CD14-positive monocyte (primary cell): ENCODE measurements at regions not wholly inside any gene's neighbourhood (a gene's known extent, or its start where the extent isn't known, plus 50 kb on each side); places are given as distances from the start of the nearest gene placed in this dataset.

Source experiments
- DNase-seq, 3 donors: peaks; one replicate each; pipeline ENCODE4 v3.0.0-alpha.2; 2011 to 2022
- H2AFZ ChIP-seq: 2 replicates; pipeline ENCODE4 v1.6.0; 2012; ENCODE audit warnings: mild to moderate bottlenecking, low read depth, low read length, inconsistent platforms; ENCODE audit not compliant: insufficient read depth, poor library complexity, severe bottlenecking
- H3K27ac ChIP-seq, 2 donors: 1 replicate in 1 of 2; 2 replicates in 1 of 2; pipeline ENCODE4 v1.5.1; 2012 to 2013; ENCODE audit warnings: low read length in 2 of 2, control low read depth in 1 of 2, inconsistent platforms in 1 of 2, low read depth in 1 of 2, mild to moderate bottlenecking in 1 of 2
- H3K27me3 ChIP-seq, 2 donors: one replicate each; pipeline versions ENCODE4 v1.6.0 to v1.6.1; 2011 to 2013; ENCODE audit warnings: low read length in 2 of 2; ENCODE audit not compliant: control insufficient read depth in 2 of 2, insufficient read depth in 2 of 2
- H3K36me3 ChIP-seq, 2 donors: replicated peaks in 1 of 2; 1 replicate in 1 of 2; 2 replicates in 1 of 2; pipeline versions ENCODE4 v1.5.1 to v1.6.1; 2012 to 2013; ENCODE audit warnings: low read length in 2 of 2, control low read depth in 1 of 2, inconsistent platforms in 1 of 2, mild to moderate bottlenecking in 1 of 2; ENCODE audit not compliant: insufficient read depth in 2 of 2, control insufficient read depth in 1 of 2
- H3K4me1 ChIP-seq, 2 donors: 1 replicate in 1 of 2; 2 replicates in 1 of 2; pipeline versions ENCODE4 v1.5.1 to v1.6.1; 2012 to 2013; ENCODE audit warnings: low read length in 2 of 2, control low read depth in 1 of 2, inconsistent platforms in 1 of 2, mild to moderate bottlenecking in 1 of 2, moderate library complexity in 1 of 2; ENCODE audit not compliant: insufficient read depth in 2 of 2, control insufficient read depth in 1 of 2
- H3K4me2 ChIP-seq: replicated peaks from 2 replicates; pipeline ENCODE3; 2012; ENCODE audit warnings: low read length, moderate library complexity, mild to moderate bottlenecking; ENCODE audit not compliant: poor library complexity, severe bottlenecking; ENCODE audit errors: extremely low read depth
- H3K4me3 ChIP-seq, 3 experiments: fragments of 200-600 bp in 1 of 3; sonication (generic) in 1 of 3; replicated peaks in 1 of 3; 1 replicate in 2 of 3; 2 replicates in 1 of 3; pipeline ENCODE4 v1.5.1; 2011 to 2013; ENCODE audit warnings: low read length in 3 of 3, mild to moderate bottlenecking in 3 of 3, control low read depth in 2 of 3, low read depth in 2 of 3, inconsistent platforms in 1 of 3, moderate library complexity in 1 of 3
- H3K79me2 ChIP-seq: 2 replicates; pipeline ENCODE4 v1.6.0; 2012; ENCODE audit warnings: mild to moderate bottlenecking, control low read depth, inconsistent platforms, low read length, moderate library complexity; ENCODE audit not compliant: insufficient read depth
- H3K9ac ChIP-seq: 2 replicates; pipeline ENCODE4 v1.6.0; 2017; ENCODE audit warnings: low read length, mild to moderate bottlenecking; ENCODE audit not compliant: insufficient read depth, poor library complexity, severe bottlenecking
- H3K9me3 ChIP-seq, 2 donors: replicated peaks in 1 of 2; 1 replicate in 1 of 2; 2 replicates in 1 of 2; pipeline versions ENCODE4 v1.5.1 to v1.6.1; 2012 to 2013; ENCODE audit warnings: low read length in 2 of 2, control low read depth in 1 of 2; ENCODE audit not compliant: control insufficient read depth in 1 of 2, insufficient read depth in 1 of 2
- H4K20me1 ChIP-seq: 2 replicates; pipeline ENCODE4 v1.6.0; 2012; ENCODE audit warnings: mild to moderate bottlenecking, low read length, control low read depth, moderate library complexity; ENCODE audit not compliant: insufficient read depth
- H3K27ac Mint-ChIP-seq, 7 donors: one replicate each; pipeline ENCODE4 v1.8.0; 2020; ENCODE audit warnings: mild to moderate bottlenecking in 7 of 7, mixed read lengths in 7 of 7, moderate library complexity in 6 of 7, inconsistent platforms in 2 of 7
- H3K27me3 Mint-ChIP-seq, 3 donors: one replicate each; pipeline ENCODE4 v1.8.0; 2021 to 2022; ENCODE audit warnings: low read depth in 3 of 3, mild to moderate bottlenecking in 3 of 3, mixed read lengths in 3 of 3, moderate library complexity in 3 of 3, inconsistent platforms in 1 of 3
- H3K36me3 Mint-ChIP-seq, 2 donors: one replicate each; pipeline ENCODE4 v1.8.0; 2020; ENCODE audit warnings: mixed read lengths in 2 of 2, inconsistent platforms in 1 of 2, mild to moderate bottlenecking in 1 of 2
- H3K4me1 Mint-ChIP-seq: one replicate; pipeline ENCODE4 v1.8.0; 2020; ENCODE audit warnings: mild to moderate bottlenecking, mixed read lengths
- H3K4me3 Mint-ChIP-seq, 2 donors: one replicate each; pipeline ENCODE4 v1.8.0; 2020; ENCODE audit warnings: mild to moderate bottlenecking in 2 of 2, mixed read lengths in 2 of 2, moderate library complexity in 1 of 2
- H3K9me3 Mint-ChIP-seq, 7 donors: one replicate each; pipeline ENCODE4 v1.8.0; 2020 to 2022; ENCODE audit warnings: mixed read lengths in 7 of 7, mild to moderate bottlenecking in 6 of 7, moderate library complexity in 6 of 7, inconsistent platforms in 2 of 7
- CTCF ChIP-seq: fragments of 200-600 bp; IDR thresholded peaks from one replicate; pipeline ENCODE4 v1.8.0; 2022; ENCODE audit warnings: antibody characterized with exemption, mild to moderate bottlenecking
- WGBS: methylation state at CpG from one replicate; pipeline ENCODE4 v1.1.5; 2013; ENCODE audit warnings: missing lambda C conversion rate; ENCODE audit not compliant: insufficient coverage; 5-methylcytosine and 5-hydroxymethylcytosine counted together
- intact Hi-C, 2 donors: fragments of 100-400 bp; cut with micrococcal nuclease; formaldehyde crosslinking; loops; one replicate each; pipeline versions ENCODE4 v1.15.0 to v1.15.1; 2023

- Mint-ChIP-seq H3K9me3 (peaks cover 22 to 72% (median 54%) of the 10 kb centered on the region in 7 donors), H3K27me3 (no peaks in the 10 kb centered on the region), H3K27ac (no peak overlapping the region), H3K4me1 (no peaks in the 10 kb centered on the region), H3K4me3 (no peak overlapping the region), H3K36me3 (no peaks in the 10 kb centered on the region)
- H2AFZ ChIP-seq: no peak overlapping the region
- H3K4me3 ChIP-seq: no peak overlapping the region
- no peaks in the 10 kb centered on the region for H3K4me1 ChIP-seq
- H3K36me3 ChIP-seq: no peaks in the 10 kb centered on the region
- peaks cover 82 to 90% of the 10 kb centered on the region in 2 donors for H3K9me3 ChIP-seq
- no peak overlapping the region for H3K9ac ChIP-seq
- H3K27ac ChIP-seq: no peak overlapping the region
- TF ChIP-seq CTCF: no peak
- H3K27me3 ChIP-seq: no peaks in the 10 kb centered on the region
- H3K4me2 ChIP-seq: no peak overlapping the region
- intact Hi-C loops: no loop called here
- no peak for DNase-seq
- no peaks in the 10 kb centered on the region for H3K79me2 ChIP-seq
- WGBS: no CpG with 5 or more reads among the region's 1 CpG
- H4K20me1 ChIP-seq: no peaks in the 10 kb centered on the region
Observed at GRCh38 chr7:56213574-56213973, 97.4 kb upstream of the NUPR2 start.

- Histone ChIP-seq H3K9me3 (peaks cover 41 to 44% of the 10 kb centered on the region in 2 donors), H3K4me1 (no peaks in the 10 kb centered on the region), H3K36me3 (no peaks in the 10 kb centered on the region), H3K27me3 (no peaks in the 10 kb centered on the region), H3K79me2 (no peaks in the 10 kb centered on the region), H3K4me3 (no peak overlapping the region), H3K27ac (no peak overlapping the region), H3K4me2 (no peak overlapping the region), H4K20me1 (no peaks in the 10 kb centered on the region), H3K9ac (no peak overlapping the region), H2AFZ (no peak overlapping the region)
- no peak for TF ChIP-seq CTCF
- H3K27me3 Mint-ChIP-seq: no peaks in the 10 kb centered on the region
- H3K4me1 Mint-ChIP-seq: no peaks in the 10 kb centered on the region
- intact Hi-C loops: no loop called here
- no CpG with 5 or more reads among the region's 1 CpG for WGBS
- DNase-seq: no peak
- no peak overlapping the region for H3K27ac Mint-ChIP-seq
- peaks cover 10 to 41% (median 30%) of the 10 kb centered on the region in 7 donors for H3K9me3 Mint-ChIP-seq
- H3K36me3 Mint-ChIP-seq: no peaks in the 10 kb centered on the region
- no peak overlapping the region for H3K4me3 Mint-ChIP-seq
Observed at GRCh38 chr7:56206420-56206819, 90.2 kb upstream of the NUPR2 start.
